ENCODE measurements at regions not wholly inside any gene's neighbourhood (a gene's known extent, or its start where the extent isn't known, plus 50 kb on each side); places are given as distances from the start of the nearest gene placed in this dataset.

- POLR2A ChIA-PET, result no interaction called here
- Mint-ChIP-seq H3K36me3 (no peaks in the 10 kb centered on the region), H3K27ac (no peak overlapping the region), H3K9me3 (no peaks in the 10 kb centered on the region), H3K4me1 (peaks cover 15% of the 10 kb centered on the region), H3K27me3 (ENCODE audit: low read depth) (no peaks in the 10 kb centered on the region), H3K4me3 (no peak overlapping the region)
- CTCF ChIA-PET, result interaction anchor here (0.5 to 7.5 kb wide), 40 partner anchors 8 to 1091 kb away, joined by 3 to 93 read pairs (median 5); partner anchors contain the start of genes FAM98B and RASGRP1
- DNase-seq (ENCODE audit: low spot score) (no peak), ATAC-seq (no peak)
- no peak for TF ChIP-seq GTF2I (CRISPR knock-in tag; conservative IDR thresholded peaks at IDR 0.05)
- TF ChIP-seq, protein P1, sequence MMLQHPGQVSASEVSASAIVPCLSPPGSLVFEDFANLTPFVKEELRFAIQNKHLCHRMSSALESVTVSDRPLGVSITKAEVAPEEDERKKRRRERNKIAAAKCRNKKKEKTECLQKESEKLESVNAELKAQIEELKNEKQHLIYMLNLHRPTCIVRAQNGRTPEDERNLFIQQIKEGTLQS (CRISPR knock-in tag; conservative IDR thresholded peaks at IDR 0.05), result no peak
- TF ChIP-seq, protein P2, sequence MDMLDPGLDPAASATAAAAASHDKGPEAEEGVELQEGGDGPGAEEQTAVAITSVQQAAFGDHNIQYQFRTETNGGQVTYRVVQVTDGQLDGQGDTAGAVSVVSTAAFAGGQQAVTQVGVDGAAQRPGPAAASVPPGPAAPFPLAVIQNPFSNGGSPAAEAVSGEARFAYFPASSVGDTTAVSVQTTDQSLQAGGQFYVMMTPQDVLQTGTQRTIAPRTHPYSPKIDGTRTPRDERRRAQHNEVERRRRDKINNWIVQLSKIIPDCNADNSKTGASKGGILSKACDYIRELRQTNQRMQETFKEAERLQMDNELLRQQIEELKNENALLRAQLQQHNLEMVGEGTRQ (CRISPR knock-in tag; IDR thresholded peaks at IDR 0.05), result no peak
Measured at GRCh38 chr15:38691377-38691776, 126.8 kb upstream of the RASGRP1 start.

DNA sequence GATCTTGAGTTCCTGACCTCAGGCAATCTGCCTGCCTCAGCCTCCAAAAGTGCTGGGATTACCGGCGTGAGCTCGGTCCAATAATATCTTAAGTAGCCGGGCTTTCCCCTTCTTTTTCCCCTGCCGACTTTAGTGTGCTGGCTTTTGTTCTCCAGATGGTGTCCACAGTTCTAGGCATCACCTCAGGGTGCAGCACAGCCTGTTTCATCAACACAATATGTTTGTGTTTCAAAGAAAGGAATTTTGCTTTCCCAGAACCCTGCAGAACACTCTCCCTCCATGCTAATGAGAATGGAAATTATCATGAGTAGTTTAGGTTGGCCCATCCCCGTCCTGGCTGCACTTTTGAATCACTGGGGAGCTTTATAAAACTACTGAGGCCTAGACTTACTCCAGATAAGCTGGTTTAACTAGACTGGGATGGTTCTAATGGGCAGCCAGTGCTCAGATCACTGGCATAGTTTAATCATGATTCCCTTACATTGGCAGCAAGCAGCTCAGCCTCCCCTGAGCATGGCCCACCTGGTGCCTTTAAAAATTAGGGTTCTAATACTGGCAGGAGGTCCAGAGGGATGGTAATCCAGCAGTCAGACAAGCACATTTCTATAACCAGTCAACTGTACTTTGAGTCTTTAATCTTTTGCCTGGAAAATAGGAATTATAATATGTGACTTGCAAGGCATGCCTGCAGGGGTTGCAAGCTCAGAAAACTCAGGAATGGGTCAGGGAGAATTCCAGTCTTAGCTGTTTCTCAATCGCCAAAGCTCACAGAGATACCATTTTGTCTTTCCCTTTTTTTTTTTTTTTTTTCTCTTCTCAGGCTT is 127.6 kb upstream of the RASGRP1 start:
- Mint-ChIP-seq H3K36me3 (no peaks in the 10 kb centered on the region), H3K9me3 (no peaks in the 10 kb centered on the region), H3K27ac (no peak overlapping the region), H3K27me3 (ENCODE audit: low read depth) (no peaks in the 10 kb centered on the region), H3K4me3 (no peak overlapping the region), H3K4me1 (peaks cover 15% of the 10 kb centered on the region)
- no peak for DNase-seq (ENCODE audit: low spot score)
- POLR2A ChIA-PET, result interaction anchor here (0.7 kb wide), 1 partner anchor 1064 kb away, joined by 3 read pairs; no protein-coding TSS in a partner anchor
- CTCF ChIA-PET, result interaction anchor here (0.6 to 7.5 kb wide), 14 partner anchors 8 to 264 kb away, joined by 3 to 93 read pairs (median 6); partner anchors contain the start of genes FAM98B and RASGRP1
- no peak for ATAC-seq
- TF ChIP-seq RELA (CRISPR knock-in tag; IDR thresholded peaks at IDR 0.05; ENCODE audit: borderline replicate concordance) (no peak), MLX (CRISPR knock-in tag; IDR thresholded peaks at IDR 0.05) (no peak), E2F1 (CRISPR knock-in tag; IDR thresholded peaks at IDR 0.05) (no peak), SP1 (CRISPR knock-in tag; conservative IDR thresholded peaks at IDR 0.05) (no peak), STAT6 (CRISPR knock-in tag; conservative IDR thresholded peaks at IDR 0.05; ENCODE audit: low read depth) (no peak), NR1H2 (CRISPR knock-in tag; IDR thresholded peaks at IDR 0.05) (no peak), GABPB1 (CRISPR knock-in tag; IDR thresholded peaks at IDR 0.05) (no peak), CBFB (CRISPR knock-in tag; IDR thresholded peaks at IDR 0.05; ENCODE audit: low read depth) (no peak)
- TF ChIP-seq, protein P3, sequence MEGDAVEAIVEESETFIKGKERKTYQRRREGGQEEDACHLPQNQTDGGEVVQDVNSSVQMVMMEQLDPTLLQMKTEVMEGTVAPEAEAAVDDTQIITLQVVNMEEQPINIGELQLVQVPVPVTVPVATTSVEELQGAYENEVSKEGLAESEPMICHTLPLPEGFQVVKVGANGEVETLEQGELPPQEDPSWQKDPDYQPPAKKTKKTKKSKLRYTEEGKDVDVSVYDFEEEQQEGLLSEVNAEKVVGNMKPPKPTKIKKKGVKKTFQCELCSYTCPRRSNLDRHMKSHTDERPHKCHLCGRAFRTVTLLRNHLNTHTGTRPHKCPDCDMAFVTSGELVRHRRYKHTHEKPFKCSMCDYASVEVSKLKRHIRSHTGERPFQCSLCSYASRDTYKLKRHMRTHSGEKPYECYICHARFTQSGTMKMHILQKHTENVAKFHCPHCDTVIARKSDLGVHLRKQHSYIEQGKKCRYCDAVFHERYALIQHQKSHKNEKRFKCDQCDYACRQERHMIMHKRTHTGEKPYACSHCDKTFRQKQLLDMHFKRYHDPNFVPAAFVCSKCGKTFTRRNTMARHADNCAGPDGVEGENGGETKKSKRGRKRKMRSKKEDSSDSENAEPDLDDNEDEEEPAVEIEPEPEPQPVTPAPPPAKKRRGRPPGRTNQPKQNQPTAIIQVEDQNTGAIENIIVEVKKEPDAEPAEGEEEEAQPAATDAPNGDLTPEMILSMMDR (IDR thresholded peaks at IDR 0.05), result no peak
- TF ChIP-seq, protein P4, sequence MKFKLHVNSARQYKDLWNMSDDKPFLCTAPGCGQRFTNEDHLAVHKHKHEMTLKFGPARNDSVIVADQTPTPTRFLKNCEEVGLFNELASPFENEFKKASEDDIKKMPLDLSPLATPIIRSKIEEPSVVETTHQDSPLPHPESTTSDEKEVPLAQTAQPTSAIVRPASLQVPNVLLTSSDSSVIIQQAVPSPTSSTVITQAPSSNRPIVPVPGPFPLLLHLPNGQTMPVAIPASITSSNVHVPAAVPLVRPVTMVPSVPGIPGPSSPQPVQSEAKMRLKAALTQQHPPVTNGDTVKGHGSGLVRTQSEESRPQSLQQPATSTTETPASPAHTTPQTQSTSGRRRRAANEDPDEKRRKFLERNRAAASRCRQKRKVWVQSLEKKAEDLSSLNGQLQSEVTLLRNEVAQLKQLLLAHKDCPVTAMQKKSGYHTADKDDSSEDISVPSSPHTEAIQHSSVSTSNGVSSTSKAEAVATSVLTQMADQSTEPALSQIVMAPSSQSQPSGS (CRISPR knock-in tag; IDR thresholded peaks at IDR 0.05; ENCODE audit: borderline replicate concordance, low read depth), result no peak
